Hepatocyte (in vitro differentiated cells): ENCODE measurements at regions not wholly inside any gene's neighbourhood (a gene's known extent, or its start where the extent isn't known, plus 50 kb on each side); places are given as distances from the start of the nearest gene placed in this dataset.

ENCODE experiments used
- DNase-seq: peaks from one replicate; pipeline ENCODE4 v3.0.0-alpha.2; 2016; ENCODE audit warnings: low spot score
- H2AFZ ChIP-seq: fragments of 200-600 bp; sonication (generic); 2 replicates; pipeline ENCODE4 v1.6.0; 2016; ENCODE audit warnings: antibody characterized with exemption, mild to moderate bottlenecking
- H3K27ac ChIP-seq: fragments of 200-600 bp; sonication (generic); 2 replicates; pipeline ENCODE4 v1.5.1; 2016; ENCODE audit warnings: mild to moderate bottlenecking
- H3K27me3 ChIP-seq: fragments of 200-600 bp; sonication (generic); 2 replicates; pipeline ENCODE4 v1.6.1; 2016
- H3K36me3 ChIP-seq: fragments of 200-600 bp; sonication (generic); replicated peaks from 2 replicates; pipeline ENCODE4 v1.5.1; 2016; ENCODE audit warnings: low read depth; ENCODE audit not compliant: insufficient read depth
- H3K4me1 ChIP-seq: fragments of 200-600 bp; sonication (generic); 2 replicates; pipeline ENCODE4 v1.5.1; 2016; ENCODE audit warnings: mild to moderate bottlenecking, moderate library complexity; ENCODE audit not compliant: insufficient read depth
- H3K4me2 ChIP-seq: fragments of 200-600 bp; sonication (generic); 2 replicates; pipeline ENCODE4 v1.6.0; 2016
- H3K4me3 ChIP-seq: fragments of 200-600 bp; sonication (generic); 2 replicates; pipeline ENCODE4 v1.5.1; 2016; ENCODE audit warnings: mild to moderate bottlenecking
- H3K79me2 ChIP-seq: fragments of 200-600 bp; sonication (generic); 2 replicates; pipeline ENCODE4 v1.6.0; 2017; ENCODE audit warnings: mild to moderate bottlenecking
- H3K9me2 ChIP-seq: fragments of 200-600 bp; sonication (generic); replicated peaks from 2 replicates; pipeline ENCODE4 v1.6.0; 2017; ENCODE audit warnings: mild to moderate bottlenecking; ENCODE audit not compliant: insufficient read depth
- H3K9me3 ChIP-seq: fragments of 200-600 bp; sonication (generic); 2 replicates; pipeline ENCODE4 v1.5.1; 2016; ENCODE audit warnings: low read depth, mild to moderate bottlenecking
- H4K20me1 ChIP-seq: fragments of 200-600 bp; sonication (generic); 2 replicates; pipeline ENCODE4 v1.6.0; 2016; ENCODE audit warnings: mild to moderate bottlenecking; ENCODE audit not compliant: insufficient read depth, poor library complexity, severe bottlenecking
- EZH2 ChIP-seq: fragments of 200-600 bp; sonication (generic); IDR thresholded peaks from 2 replicates; pipeline ENCODE4 v1.6.1; 2016; ENCODE audit warnings: antibody characterized with exemption, mild to moderate bottlenecking, borderline replicate concordance
- EZH2phosphoT487 ChIP-seq: fragments of 200-600 bp; sonication (generic); IDR thresholded peaks from one replicate; pipeline ENCODE4 v1.6.1; 2018; ENCODE audit warnings: antibody characterized with exemption, mild to moderate bottlenecking, low read depth, moderate library complexity; ENCODE audit not compliant: unreplicated experiment, severe bottlenecking
- WGBS: methylation state at CpG from one replicate; pipeline ENCODE4 v1.1.6; 2016; ENCODE audit warnings: low lambda C conversion rate; ENCODE audit errors: missing lambda C conversion rate; 5-methylcytosine and 5-hydroxymethylcytosine counted together
- TF ChIP-seq, protein P1 (sequence below): fragments of 200-600 bp; sonication (generic); IDR thresholded peaks from 2 replicates; pipeline ENCODE4 v1.5.1; 2016; ENCODE audit warnings: antibody characterized with exemption, mild to moderate bottlenecking; ENCODE audit not compliant: poor library complexity

DNA sequence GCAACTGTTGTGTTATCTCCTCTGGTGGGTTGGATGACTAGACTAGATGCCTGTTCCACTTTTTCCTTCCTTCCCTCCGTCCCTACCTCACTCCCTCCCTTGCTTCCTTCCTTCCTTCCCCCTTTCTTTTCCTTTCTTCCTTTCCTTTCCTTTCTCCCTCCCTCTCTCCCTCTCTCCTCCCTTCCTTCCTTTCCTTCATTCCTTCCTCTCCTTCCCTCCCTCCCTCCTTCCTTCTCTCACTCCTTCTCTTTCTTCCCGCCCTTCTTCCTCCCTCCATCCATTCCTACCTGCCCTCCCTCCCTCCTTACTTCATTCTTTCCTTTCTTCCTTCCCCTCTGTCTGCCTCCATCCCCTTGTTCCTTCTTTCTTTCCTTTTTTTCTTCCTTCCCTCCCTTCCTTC, 1045.3 kb downstream of the OTOL1 start:
- Histone ChIP-seq H3K4me2 (no peak overlapping the region), H3K27ac (no peak overlapping the region), H3K9me2 (no peaks in the 10 kb centered on the region), H3K4me3 (no peak overlapping the region), H2AFZ (no peak overlapping the region), H4K20me1 (no peaks in the 10 kb centered on the region), H3K9me3 (no peaks in the 10 kb centered on the region), H3K36me3 (no peaks in the 10 kb centered on the region), H3K27me3 (no peaks in the 10 kb centered on the region), H3K4me1 (no peaks in the 10 kb centered on the region), H3K79me2 (no peaks in the 10 kb centered on the region)
- DNase-seq: no peak
- TF ChIP-seq, protein P1, sequence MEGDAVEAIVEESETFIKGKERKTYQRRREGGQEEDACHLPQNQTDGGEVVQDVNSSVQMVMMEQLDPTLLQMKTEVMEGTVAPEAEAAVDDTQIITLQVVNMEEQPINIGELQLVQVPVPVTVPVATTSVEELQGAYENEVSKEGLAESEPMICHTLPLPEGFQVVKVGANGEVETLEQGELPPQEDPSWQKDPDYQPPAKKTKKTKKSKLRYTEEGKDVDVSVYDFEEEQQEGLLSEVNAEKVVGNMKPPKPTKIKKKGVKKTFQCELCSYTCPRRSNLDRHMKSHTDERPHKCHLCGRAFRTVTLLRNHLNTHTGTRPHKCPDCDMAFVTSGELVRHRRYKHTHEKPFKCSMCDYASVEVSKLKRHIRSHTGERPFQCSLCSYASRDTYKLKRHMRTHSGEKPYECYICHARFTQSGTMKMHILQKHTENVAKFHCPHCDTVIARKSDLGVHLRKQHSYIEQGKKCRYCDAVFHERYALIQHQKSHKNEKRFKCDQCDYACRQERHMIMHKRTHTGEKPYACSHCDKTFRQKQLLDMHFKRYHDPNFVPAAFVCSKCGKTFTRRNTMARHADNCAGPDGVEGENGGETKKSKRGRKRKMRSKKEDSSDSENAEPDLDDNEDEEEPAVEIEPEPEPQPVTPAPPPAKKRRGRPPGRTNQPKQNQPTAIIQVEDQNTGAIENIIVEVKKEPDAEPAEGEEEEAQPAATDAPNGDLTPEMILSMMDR: no peak
- no peak for TF ChIP-seq EZH2phosphoT487
- no CpG with 5 or more reads among the region's 2 CpGs for WGBS

DNA sequence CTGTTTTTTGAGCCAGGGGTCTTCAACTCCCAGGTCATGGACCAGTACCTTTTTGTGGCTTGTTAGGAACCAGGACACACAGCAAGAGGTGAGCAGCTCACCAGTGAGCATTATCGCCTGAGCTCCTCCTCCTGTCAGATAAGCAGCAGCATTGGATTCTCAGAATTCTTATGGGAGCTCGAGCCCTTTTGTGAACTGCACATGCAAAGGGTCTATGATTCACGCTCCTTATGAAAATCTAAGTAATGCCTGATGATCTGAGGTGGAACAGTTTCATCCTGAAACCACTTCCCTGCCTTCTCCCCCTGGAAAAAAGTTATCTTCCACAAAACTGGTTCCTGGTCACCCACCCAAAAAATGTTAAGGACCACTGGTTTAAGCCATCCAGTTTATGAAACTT, 1047.6 kb downstream of the OTOL1 start:
- Histone ChIP-seq H3K4me1 (no peaks in the 10 kb centered on the region), H3K9me3 (no peaks in the 10 kb centered on the region), H3K4me2 (no peak overlapping the region), H3K27me3 (no peaks in the 10 kb centered on the region), H4K20me1 (no peaks in the 10 kb centered on the region), H3K9me2 (no peaks in the 10 kb centered on the region), H3K79me2 (no peaks in the 10 kb centered on the region), H3K27ac (no peak overlapping the region), H2AFZ (no peak overlapping the region), H3K4me3 (no peak overlapping the region), H3K36me3 (no peaks in the 10 kb centered on the region)
- WGBS: 61% methylated on average over 3 of the region's 3 CpGs
- TF ChIP-seq, protein P1: no peak
- TF ChIP-seq EZH2 (no peak), EZH2phosphoT487 (no peak)
- no peak for DNase-seq

DNA sequence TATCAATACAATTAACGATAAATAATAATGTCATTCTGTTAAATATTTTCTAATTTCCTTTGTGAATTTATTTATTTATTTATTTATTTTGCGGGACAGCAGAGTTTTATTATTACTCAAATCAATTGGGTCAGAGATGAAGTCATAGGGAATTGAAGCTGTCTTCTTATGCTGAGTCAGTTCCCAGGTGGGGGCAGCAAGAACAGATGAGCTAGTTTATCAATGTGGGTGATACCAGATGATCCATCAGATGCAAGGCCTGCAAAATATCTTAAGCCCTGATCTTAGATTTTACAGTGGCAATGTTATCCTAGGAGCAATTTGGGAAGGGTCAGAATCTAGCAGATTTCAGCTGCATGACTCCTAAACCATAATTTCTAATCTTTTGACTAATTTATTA, 1050.3 kb downstream of the OTOL1 start:
- Histone ChIP-seq H3K79me2 (no peaks in the 10 kb centered on the region), H3K9me2 (no peaks in the 10 kb centered on the region), H3K4me2 (no peak overlapping the region), H3K27me3 (no peaks in the 10 kb centered on the region), H3K27ac (no peak overlapping the region), H3K4me3 (no peak overlapping the region), H3K36me3 (no peaks in the 10 kb centered on the region), H3K4me1 (no peaks in the 10 kb centered on the region), H4K20me1 (no peaks in the 10 kb centered on the region), H3K9me3 (no peaks in the 10 kb centered on the region), H2AFZ (no peak overlapping the region)
- DNase-seq: no peak
- TF ChIP-seq EZH2phosphoT487: no peak
- 94% methylated on average over 2 of the region's 2 CpGs for WGBS

DNA sequence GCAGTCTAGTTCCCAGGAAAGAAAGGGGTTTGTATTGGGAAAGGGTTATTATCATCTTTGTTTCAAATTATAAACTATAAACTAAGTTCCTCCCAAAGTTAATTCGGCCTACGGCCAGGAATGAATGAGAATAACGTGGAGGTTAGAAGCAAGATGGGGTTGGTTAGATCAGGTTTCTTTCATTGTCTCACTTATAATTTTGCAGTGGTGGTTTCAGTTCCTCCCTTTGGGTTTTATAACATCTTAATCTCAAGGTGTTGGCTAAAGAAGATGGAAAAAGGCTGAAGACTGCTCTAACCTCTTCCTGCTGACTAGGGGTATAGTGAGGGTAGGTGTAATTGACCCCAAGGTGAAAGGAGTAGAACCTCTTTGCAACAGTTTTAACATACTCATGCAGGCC, 1050.7 kb downstream of the OTOL1 start:
- Histone ChIP-seq H2AFZ (no peak overlapping the region), H3K79me2 (no peaks in the 10 kb centered on the region), H3K9me2 (no peaks in the 10 kb centered on the region), H3K4me2 (no peak overlapping the region), H3K36me3 (no peaks in the 10 kb centered on the region), H3K27me3 (no peaks in the 10 kb centered on the region), H3K9me3 (no peaks in the 10 kb centered on the region), H3K4me3 (no peak overlapping the region), H4K20me1 (no peaks in the 10 kb centered on the region), H3K4me1 (no peaks in the 10 kb centered on the region), H3K27ac (no peak overlapping the region)
- TF ChIP-seq EZH2phosphoT487 (no peak), EZH2 (no peak)
- TF ChIP-seq, protein P1: no peak
- WGBS: 93% methylated on average over 3 of the region's 3 CpGs
- no peak for DNase-seq
